ENCODE measurements at regions not wholly inside any gene's neighbourhood (a gene's known extent, or its start where the extent isn't known, plus 50 kb on each side); places are given as distances from the start of the nearest gene placed in this dataset.

GRCh38 chr13:30128591-30128990, 178.8 kb downstream of the KATNAL1 start:
- no peak overlapping the region for H3K4me3 ChIP-seq
- H3K9me3 ChIP-seq = no peaks in the 10 kb centered on the region
- H3K4me1 ChIP-seq = peaks cover 46% of the 10 kb centered on the region
- no peaks in the 10 kb centered on the region for H3K36me3 ChIP-seq
- H3K27ac ChIP-seq = no peak overlapping the region
- intact Hi-C loops (cut with DNase I) = no loop called here
- TF ChIP-seq POLR2A (IDR thresholded peaks at IDR 0.05) (no peak), POLR2AphosphoS5 (IDR thresholded peaks at IDR 0.05; ENCODE audit: insufficient read depth in 1 of 2, low read depth in 1 of 2) (no peak)
- TF ChIP-seq, protein P1, sequence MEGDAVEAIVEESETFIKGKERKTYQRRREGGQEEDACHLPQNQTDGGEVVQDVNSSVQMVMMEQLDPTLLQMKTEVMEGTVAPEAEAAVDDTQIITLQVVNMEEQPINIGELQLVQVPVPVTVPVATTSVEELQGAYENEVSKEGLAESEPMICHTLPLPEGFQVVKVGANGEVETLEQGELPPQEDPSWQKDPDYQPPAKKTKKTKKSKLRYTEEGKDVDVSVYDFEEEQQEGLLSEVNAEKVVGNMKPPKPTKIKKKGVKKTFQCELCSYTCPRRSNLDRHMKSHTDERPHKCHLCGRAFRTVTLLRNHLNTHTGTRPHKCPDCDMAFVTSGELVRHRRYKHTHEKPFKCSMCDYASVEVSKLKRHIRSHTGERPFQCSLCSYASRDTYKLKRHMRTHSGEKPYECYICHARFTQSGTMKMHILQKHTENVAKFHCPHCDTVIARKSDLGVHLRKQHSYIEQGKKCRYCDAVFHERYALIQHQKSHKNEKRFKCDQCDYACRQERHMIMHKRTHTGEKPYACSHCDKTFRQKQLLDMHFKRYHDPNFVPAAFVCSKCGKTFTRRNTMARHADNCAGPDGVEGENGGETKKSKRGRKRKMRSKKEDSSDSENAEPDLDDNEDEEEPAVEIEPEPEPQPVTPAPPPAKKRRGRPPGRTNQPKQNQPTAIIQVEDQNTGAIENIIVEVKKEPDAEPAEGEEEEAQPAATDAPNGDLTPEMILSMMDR (IDR thresholded peaks at IDR 0.05) = no peak
- no peak for DNase-seq (ENCODE audit: extremely low spot score in 2 of 2)
- H3K27me3 ChIP-seq = no peaks in the 10 kb centered on the region

GRCh38 chr13:30128095-30128494, 179.3 kb downstream of the KATNAL1 start:
- H3K27ac ChIP-seq = peak overlapping the region; percentile 81

DNA sequence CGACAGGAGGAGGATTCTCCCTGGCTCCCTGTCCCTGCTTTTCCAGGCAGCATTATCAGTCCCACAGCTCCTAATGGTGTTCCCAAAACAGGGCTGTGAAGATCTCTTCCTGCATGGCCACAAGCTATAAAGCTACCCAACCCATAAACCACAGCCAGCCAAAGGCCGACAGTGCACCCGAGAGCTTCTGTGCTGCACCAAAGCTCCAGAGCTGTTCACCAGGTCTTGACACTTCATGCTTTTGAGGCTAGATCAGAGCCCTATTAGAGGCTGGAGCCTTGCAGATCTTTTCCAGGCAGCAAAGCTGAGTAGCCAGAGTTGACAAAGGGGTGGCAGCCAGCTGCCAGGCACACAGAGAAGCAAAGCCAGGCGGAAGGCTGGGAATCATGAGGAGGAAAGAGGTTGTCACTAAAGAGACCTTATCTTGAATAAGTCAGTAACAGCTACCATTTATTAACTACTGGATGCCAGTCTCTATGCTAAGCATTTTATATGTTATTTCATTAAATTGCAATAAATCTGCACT, 180.4 kb downstream of the KATNAL1 start:
- H3K4me3 ChIP-seq = no peak overlapping the region
- H3K4me1 ChIP-seq = peaks cover 36% of the 10 kb centered on the region
- peak overlapping the region; percentile 81 for H3K27ac ChIP-seq
- DNase-seq (ENCODE audit: extremely low spot score in 2 of 2) = no peak
- intact Hi-C loops (cut with DNase I) = no loop called here
- TF ChIP-seq POLR2AphosphoS5 (IDR thresholded peaks at IDR 0.05; ENCODE audit: insufficient read depth in 1 of 2, low read depth in 1 of 2) = no peak
- no peak for TF ChIP-seq POLR2A (IDR thresholded peaks at IDR 0.05)
- TF ChIP-seq, protein P1 (IDR thresholded peaks at IDR 0.05) = no peak
- no peaks in the 10 kb centered on the region for H3K9me3 ChIP-seq
- no peaks in the 10 kb centered on the region for H3K36me3 ChIP-seq
- no peaks in the 10 kb centered on the region for H3K27me3 ChIP-seq

More at GRCh38 chr13:30128095-30128494, 179.3 kb downstream of the KATNAL1 start:
- no peak overlapping the region for H3K4me3 ChIP-seq
- H3K9me3 ChIP-seq = no peaks in the 10 kb centered on the region
- no peaks in the 10 kb centered on the region for H3K36me3 ChIP-seq
- DNase-seq (ENCODE audit: extremely low spot score in 2 of 2) = no peak
- TF ChIP-seq, protein P1 (IDR thresholded peaks at IDR 0.05) = no peak
- TF ChIP-seq POLR2AphosphoS5 (IDR thresholded peaks at IDR 0.05; ENCODE audit: insufficient read depth in 1 of 2, low read depth in 1 of 2) (no peak), POLR2A (IDR thresholded peaks at IDR 0.05) (no peak)
- H3K4me1 ChIP-seq = peaks cover 41% of the 10 kb centered on the region
- no peaks in the 10 kb centered on the region for H3K27me3 ChIP-seq
- intact Hi-C loops (cut with DNase I) = no loop called here

DNA sequence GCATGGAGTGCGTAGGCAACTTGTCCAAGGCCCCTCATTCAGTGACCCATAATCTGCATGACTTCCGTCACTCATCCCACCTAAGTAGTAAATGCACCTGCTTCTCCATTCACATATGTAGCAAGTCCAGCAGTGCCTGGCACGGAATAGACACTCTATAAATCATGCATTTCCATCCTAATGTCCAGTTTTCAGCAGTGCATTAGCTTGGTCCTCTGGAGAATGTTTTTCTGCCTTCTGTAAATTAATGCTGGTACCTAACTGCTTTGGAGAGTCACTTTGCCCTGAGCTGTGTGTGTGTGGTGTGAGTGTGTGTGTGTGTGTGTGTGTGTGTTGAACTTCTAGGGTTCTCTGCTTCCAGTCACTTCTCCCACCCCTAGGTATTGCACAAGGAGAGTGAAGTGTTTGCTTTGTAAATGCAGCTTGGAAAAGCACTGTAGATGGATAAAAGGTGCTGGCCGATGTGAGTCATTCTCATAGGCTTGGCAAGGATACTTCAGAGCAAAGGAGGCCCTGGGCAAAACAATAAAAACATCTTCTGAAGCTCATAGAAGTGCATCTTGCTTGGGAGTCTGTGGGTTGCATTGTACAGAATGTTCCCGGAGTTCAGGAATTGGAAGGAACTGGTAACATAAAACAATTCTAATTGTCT, 181.8 kb downstream of the KATNAL1 start:
- DNase-seq (ENCODE audit: extremely low spot score in 2 of 2) = no peak
- no peaks in the 10 kb centered on the region for H3K27me3 ChIP-seq
- intact Hi-C loops (cut with DNase I) = no loop called here
- no peaks in the 10 kb centered on the region for H3K36me3 ChIP-seq
- TF ChIP-seq POLR2A (IDR thresholded peaks at IDR 0.05) (no peak), POLR2AphosphoS5 (IDR thresholded peaks at IDR 0.05; ENCODE audit: insufficient read depth in 1 of 2, low read depth in 1 of 2) (peak; percentile 53 to 91)
- TF ChIP-seq, protein P1 (IDR thresholded peaks at IDR 0.05) = no peak
- H3K4me3 ChIP-seq = no peak overlapping the region
- H3K9me3 ChIP-seq = no peaks in the 10 kb centered on the region
- H3K4me1 ChIP-seq = peaks cover 38% of the 10 kb centered on the region
- H3K27ac ChIP-seq = peak overlapping the region; percentile 81

DNA sequence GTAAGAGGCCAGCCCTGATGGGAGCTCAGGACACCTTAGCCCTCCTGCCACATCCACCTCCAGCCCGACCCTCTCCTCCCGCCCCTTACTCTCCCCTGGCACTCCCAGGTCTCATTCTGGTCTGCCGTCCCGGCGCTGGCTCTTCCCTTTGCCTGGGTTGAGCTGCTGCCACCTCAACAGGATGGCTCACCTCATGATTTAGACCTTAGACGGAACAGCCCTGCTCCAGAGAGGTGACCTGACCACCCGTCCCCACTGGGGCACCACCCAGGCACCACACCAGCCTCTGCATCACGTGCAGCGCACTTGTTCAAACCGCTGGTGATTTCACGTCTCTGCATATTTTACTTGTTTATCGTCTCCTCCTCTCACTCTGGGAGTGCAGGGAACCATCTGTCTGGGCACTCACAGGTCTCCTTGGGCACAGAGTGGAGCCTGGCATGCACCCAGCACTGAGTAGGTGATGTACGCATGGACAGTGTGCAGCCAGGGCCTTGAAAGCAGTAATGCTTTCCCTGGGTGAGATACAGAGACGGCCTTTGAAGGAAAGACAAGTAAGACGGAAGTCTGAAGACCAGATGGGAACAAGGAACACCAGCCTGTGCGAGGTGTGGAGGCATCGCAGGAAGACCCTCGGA, 183.1 kb downstream of the KATNAL1 start:
- intact Hi-C loops (cut with DNase I) = no loop called here
- TF ChIP-seq, protein P1 (IDR thresholded peaks at IDR 0.05) = no peak
- TF ChIP-seq POLR2AphosphoS5 (IDR thresholded peaks at IDR 0.05; ENCODE audit: insufficient read depth in 1 of 2, low read depth in 1 of 2) = no peak
- no peak for TF ChIP-seq POLR2A (IDR thresholded peaks at IDR 0.05)
- no peaks in the 10 kb centered on the region for H3K36me3 ChIP-seq
- peak overlapping the region; percentile 41 for H3K27ac ChIP-seq
- H3K27me3 ChIP-seq = peaks cover 3% of the 10 kb centered on the region
- no peaks in the 10 kb centered on the region for H3K9me3 ChIP-seq
- H3K4me3 ChIP-seq = no peak overlapping the region
- H3K4me1 ChIP-seq = peaks cover 51% of the 10 kb centered on the region
- no peak for DNase-seq (ENCODE audit: extremely low spot score in 2 of 2)
